NCI-H774 (cell line): ENCODE measurements at regions not wholly inside any gene's neighbourhood (a gene's known extent, or its start where the extent isn't known, plus 50 kb on each side); places are given as distances from the start of the nearest gene placed in this dataset.
"Not testable (repeated sequence)": the region's sequence is repeated elsewhere in the genome, so short reads cannot be mapped to it uniquely, and the experiment has no call there.

Experiments
- DNase-seq: peaks from one replicate; lab custom pipeline; 2025; lab: John Stamatoyannopoulos, UW

- DNase-seq, result no peak
Observed at GRCh38 chr6:71203206-71203605, 85.4 kb upstream of the OGFRL1 start.

- no peak for DNase-seq
Observed at GRCh38 chr6:71204741-71205140, 83.9 kb upstream of the OGFRL1 start.

DNA sequence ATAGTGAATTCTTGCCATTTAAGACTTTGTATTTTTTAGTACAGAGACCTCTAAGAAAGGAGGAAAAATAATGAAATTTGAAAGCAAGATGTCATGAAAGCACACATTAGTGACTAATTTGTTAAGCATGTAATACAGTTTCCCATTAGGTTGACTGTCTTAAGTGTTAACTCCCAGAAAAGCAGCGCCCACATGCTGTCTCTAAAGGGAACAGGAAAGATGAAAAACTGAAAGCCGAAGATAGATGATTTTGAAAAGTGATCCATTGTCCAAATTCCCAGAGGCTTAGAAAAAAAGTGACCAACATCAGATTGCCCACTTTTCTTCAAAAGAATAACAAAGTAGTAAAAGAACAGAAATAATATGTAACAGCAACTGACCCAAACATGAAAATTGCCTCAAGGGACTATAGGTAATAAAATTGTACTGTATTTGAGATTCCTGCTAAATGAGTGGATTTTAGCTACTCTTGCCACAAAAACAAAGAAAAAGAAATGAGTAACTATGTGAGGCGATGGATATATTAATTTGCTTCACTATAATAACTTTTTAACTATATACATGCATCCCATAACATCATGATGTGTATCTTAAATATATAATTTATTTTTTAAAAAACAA is 83.2 kb upstream of the OGFRL1 start:
- no peak for DNase-seq

- no peak for DNase-seq
Observed at GRCh38 chr6:71206089-71206488, 82.5 kb upstream of the OGFRL1 start.

GRCh38 chr6:71209206-71209605 is 79.4 kb upstream of the OGFRL1 start:
- no peak for DNase-seq

DNA sequence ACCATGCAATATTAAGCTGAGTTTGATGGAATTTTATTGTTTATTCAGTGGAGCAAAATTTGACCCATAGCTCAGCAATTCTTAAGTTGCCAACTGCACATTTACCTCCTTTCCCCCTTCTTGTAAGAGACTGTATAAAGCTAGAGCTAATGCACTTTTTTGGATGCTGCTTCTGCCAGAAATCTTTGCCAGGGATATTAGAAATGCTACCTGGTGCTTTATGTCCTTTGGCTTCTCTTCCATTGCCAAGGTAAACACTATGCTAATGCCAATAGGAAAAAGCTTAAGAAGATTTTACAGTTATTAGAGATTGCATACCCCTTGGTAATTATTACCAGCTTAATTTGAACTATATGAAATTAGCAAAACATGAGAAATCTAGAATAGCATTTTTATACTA is 79.0 kb upstream of the OGFRL1 start:
- no peak for DNase-seq

GRCh38 chr6:71211799-71212198 is 76.8 kb upstream of the OGFRL1 start:
- DNase-seq, result no peak

GRCh38 chr6:71220466-71220865 is 68.1 kb upstream of the OGFRL1 start:
- no peak for DNase-seq

DNA sequence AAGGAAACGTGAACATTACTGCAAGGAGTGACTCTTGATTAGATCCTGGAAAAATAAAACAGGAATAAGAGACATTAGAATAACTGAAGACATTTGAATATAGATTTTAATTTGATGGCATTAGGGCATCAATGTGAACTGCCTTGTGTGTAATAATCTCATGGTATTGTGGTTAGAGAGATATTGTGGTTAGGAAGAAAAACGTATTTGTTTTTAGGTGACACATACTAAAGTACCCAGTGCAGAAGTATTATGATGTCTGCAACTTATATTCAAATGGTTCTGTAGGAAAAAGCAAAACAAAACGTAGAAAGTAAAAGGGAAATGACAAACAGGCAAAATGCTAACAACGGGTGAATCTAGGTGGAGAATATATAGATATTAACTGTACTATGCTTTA is 65.9 kb upstream of the OGFRL1 start:
- no peak for DNase-seq

GRCh38 chr6:71224011-71224410 is 64.6 kb upstream of the OGFRL1 start:
- no peak for DNase-seq

- DNase-seq, result no peak
Observed at GRCh38 chr6:71226151-71226550, 62.5 kb upstream of the OGFRL1 start.

DNA sequence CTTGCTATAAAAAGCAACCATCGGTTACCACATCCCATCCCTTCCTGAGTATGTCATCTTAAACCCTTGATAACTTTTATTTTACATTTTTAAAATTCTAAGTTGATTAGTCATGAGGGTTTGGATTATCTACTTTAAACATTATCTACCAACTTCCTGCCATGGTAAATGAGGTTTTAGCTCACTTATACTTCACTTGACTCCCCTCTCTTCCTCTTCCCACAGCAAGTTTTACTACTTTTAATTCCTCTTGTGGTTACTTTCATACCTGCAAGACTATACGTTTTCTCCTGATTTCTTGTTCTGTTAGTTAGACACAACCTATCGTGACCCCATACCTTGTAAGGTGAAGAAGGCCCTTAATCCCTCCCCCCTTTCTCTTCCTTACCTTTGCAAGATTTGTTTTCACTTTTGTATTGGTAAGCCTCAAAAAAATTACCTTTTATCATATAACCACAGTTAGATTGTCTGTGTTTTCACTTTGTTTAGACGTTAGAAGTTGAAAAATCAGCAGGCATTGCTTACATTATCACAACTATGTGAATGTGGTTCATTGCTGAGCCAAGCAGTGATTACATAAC is 60.1 kb upstream of the OGFRL1 start:
- no peak for DNase-seq

DNA sequence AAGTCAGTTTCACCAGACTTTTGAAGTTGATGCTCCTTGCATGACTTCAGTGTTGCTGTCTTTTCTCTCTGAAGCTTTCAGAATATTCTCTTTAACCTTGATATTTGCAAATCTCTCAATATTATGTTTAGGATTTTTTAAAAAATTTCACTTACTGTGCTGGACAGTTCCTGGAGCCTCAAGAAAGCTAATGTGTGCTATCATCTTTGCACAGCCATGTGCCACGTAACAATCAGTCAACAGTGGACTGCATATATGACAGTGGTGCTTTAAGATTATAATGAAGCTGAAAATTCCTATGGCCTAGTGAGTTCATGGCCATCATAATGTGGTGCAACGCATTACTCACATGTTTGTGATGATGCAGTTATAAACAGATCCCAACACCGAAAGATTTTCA is 59.1 kb upstream of the OGFRL1 start:
- DNase-seq, result no peak

- DNase-seq, result not testable (repeated sequence)
Observed at GRCh38 chr6:71232890-71233289, 55.7 kb upstream of the OGFRL1 start.

DNA sequence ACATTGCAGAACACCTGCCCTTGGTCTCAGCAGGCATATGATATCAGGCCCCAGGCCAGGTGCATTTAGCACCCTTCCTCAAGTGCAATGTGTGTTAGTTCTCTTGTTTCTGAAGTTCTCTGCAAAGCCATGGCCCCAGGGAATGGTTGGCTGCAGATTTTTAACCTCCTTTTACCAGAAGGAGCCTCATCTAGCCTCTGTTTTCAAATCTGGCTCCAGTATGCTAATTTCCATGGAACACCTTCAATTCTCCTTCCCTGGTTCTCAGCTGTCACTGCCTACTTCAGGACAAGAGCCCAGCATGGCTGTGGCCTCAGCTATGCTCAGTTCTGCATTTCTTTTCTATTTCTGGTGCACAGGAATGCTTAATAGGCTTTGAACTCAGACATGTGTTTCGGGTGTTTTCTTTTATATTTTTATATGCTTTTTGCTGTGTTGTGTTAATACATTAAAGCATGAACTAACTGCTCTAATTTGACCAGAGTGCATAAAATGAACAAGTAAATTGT is 51.6 kb upstream of the OGFRL1 start:
- no peak for DNase-seq

DNA sequence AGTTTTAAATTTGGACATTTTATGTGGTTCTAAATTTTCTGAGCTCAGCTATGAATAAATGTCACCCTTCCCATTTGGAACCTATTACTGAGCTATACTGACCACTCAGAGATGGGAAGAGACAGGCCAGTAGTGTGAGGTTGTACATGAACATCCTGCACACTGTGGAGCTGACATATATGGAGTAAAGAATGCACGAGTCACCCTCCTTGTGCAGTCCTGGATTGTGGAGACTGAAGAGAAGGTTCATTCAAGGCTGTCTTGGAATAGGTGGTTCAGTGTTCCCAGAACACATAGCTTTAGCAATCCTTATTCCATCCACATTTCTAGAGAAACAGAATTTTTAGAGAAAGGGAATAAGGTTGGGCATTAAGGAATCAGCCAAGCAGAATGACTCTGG is 50.3 kb upstream of the OGFRL1 start:
- DNase-seq, result no peak
